HEK293T (cell line): ENCODE measurements at regions not wholly inside any gene's neighbourhood (a gene's known extent, or its start where the extent isn't known, plus 50 kb on each side); places are given as distances from the start of the nearest gene placed in this dataset.

Source experiments
- CTCF ChIA-PET: fragments of 350-600 bp; formaldehyde crosslinking; extraction: SDS; loops from one replicate; lab custom pipeline; 2021; ENCODE audit warnings: antibody characterized with exemption, inconsistent platforms; lab: Yijun Ruan, JAX
- POLR2A ChIA-PET: fragments of 350-600 bp; formaldehyde crosslinking; extraction: SDS; loops from one replicate; lab custom pipeline; 2020; ENCODE audit warnings: antibody characterized with exemption, inconsistent platforms; lab: Yijun Ruan, JAX
- DNase-seq: peaks from one replicate; pipeline ENCODE4 v3.0.0; 2012; ENCODE audit warnings: mixed read lengths; ENCODE audit errors: extremely low spot score
- ARNT ChIP-seq: fragments of 450-650 bp; IDR thresholded peaks from 2 replicates; pipeline ENCODE4 v1.6.1; 2017; ENCODE audit warnings: mild to moderate bottlenecking
- BHLHE40 ChIP-seq: fragments of 450-650 bp; IDR thresholded peaks from 2 replicates; pipeline ENCODE4 v1.6.1; 2016; ENCODE audit warnings: mild to moderate bottlenecking, moderate library complexity, borderline replicate concordance
- CTBP1 ChIP-seq: fragments of 450-650 bp; IDR thresholded peaks from 2 replicates; pipeline ENCODE4 v1.6.1; 2016; ENCODE audit warnings: borderline replicate concordance
- ELF4 ChIP-seq: fragments of 450-650 bp; IDR thresholded peaks from 2 replicates; pipeline ENCODE4 v1.6.1; 2017; ENCODE audit warnings: antibody characterized with exemption
- FOXA1 ChIP-seq: fragments of 450-650 bp; IDR thresholded peaks from 2 replicates; pipeline ENCODE4 v1.6.1; 2016; ENCODE audit warnings: mild to moderate bottlenecking
- FOXK2 ChIP-seq: fragments of 450-650 bp; IDR thresholded peaks from 2 replicates; pipeline ENCODE4 v1.6.1; 2016; ENCODE audit warnings: mild to moderate bottlenecking
- FOXM1 ChIP-seq: fragments of 450-650 bp; IDR thresholded peaks from 2 replicates; pipeline ENCODE4 v1.6.1; 2017; ENCODE audit warnings: mild to moderate bottlenecking, borderline replicate concordance
- HDGF ChIP-seq: fragments of 450-650 bp; IDR thresholded peaks from 2 replicates; pipeline ENCODE4 v1.6.1; 2017; ENCODE audit warnings: antibody characterized with exemption, borderline replicate concordance
- L3MBTL2 ChIP-seq: fragments of 450-650 bp; conservative IDR thresholded peaks from 2 replicates; pipeline ENCODE4 v1.6.1; 2016; ENCODE audit warnings: mild to moderate bottlenecking
- LEF1 ChIP-seq: fragments of 450-650 bp; IDR thresholded peaks from 2 replicates; pipeline ENCODE4 v1.6.1; 2017; ENCODE audit warnings: mild to moderate bottlenecking, borderline replicate concordance
- NFRKB ChIP-seq: fragments of 450-650 bp; IDR thresholded peaks from 2 replicates; pipeline ENCODE4 v1.6.1; 2016; ENCODE audit warnings: mild to moderate bottlenecking, moderate library complexity
- PKNOX1 ChIP-seq: fragments of 450-650 bp; IDR thresholded peaks from 2 replicates; pipeline ENCODE4 v1.6.1; 2016
- SP1 ChIP-seq: fragments of 450-650 bp; IDR thresholded peaks from 2 replicates; pipeline ENCODE4 v1.6.1; 2017
- SUZ12 ChIP-seq: fragments of 450-650 bp; IDR thresholded peaks from 2 replicates; pipeline ENCODE4 v1.6.1; 2016; ENCODE audit warnings: mild to moderate bottlenecking
- TARDBP ChIP-seq: fragments of 450-650 bp; IDR thresholded peaks from 2 replicates; pipeline ENCODE4 v1.6.1; 2016
- ZNF384 ChIP-seq: fragments of 450-650 bp; IDR thresholded peaks from 2 replicates; pipeline ENCODE4 v1.6.1; 2016

- TF ChIP-seq TARDBP (no peak), BHLHE40 (no peak), CTBP1 (no peak), FOXM1 (no peak), SP1 (no peak), L3MBTL2 (no peak)
- POLR2A ChIA-PET: no interaction called here
- CTCF ChIA-PET: interaction anchor here (0.7 kb wide), 1 partner anchor 398 kb away, joined by 4 read pairs; no protein-coding TSS in a partner anchor
- no peak for DNase-seq
Observed at GRCh38 chr21:35202431-35202830, 153.3 kb upstream of the RUNX1 start.

- TF ChIP-seq ELF4 (no peak), TARDBP (no peak), FOXA1 (no peak)
Observed at GRCh38 chr21:35201799-35202198, 152.7 kb upstream of the RUNX1 start.

GRCh38 chr21:35201288-35201687 is 152.2 kb upstream of the RUNX1 start:
- ChIA-PET POLR2A (no interaction called here), CTCF (no interaction called here)
- TF ChIP-seq BHLHE40 (no peak), L3MBTL2 (no peak), ZNF384 (no peak), SUZ12 (no peak), TARDBP (no peak), FOXM1 (no peak), CTBP1 (no peak), PKNOX1 (no peak), ARNT (no peak), FOXK2 (no peak), HDGF (no peak), LEF1 (no peak), SP1 (no peak), NFRKB (no peak), ELF4 (no peak), FOXA1 (no peak)
- DNase-seq: no peak

More at GRCh38 chr21:35201799-35202198, 152.7 kb upstream of the RUNX1 start:
- no peak for DNase-seq
- ChIA-PET POLR2A (no interaction called here), CTCF (interaction anchor here (0.7 kb wide), 1 partner anchor 398 kb away, joined by 4 read pairs; no protein-coding TSS in a partner anchor)

- CTCF ChIA-PET: no interaction called here
- TF ChIP-seq PKNOX1: no peak
- no peak for TF ChIP-seq SUZ12
- no peak for TF ChIP-seq SP1
- TF ChIP-seq CTBP1: no peak
- no peak for TF ChIP-seq TARDBP
- TF ChIP-seq ARNT: no peak
- no peak for TF ChIP-seq FOXA1
- TF ChIP-seq L3MBTL2: no peak
- no peak for TF ChIP-seq BHLHE40
- TF ChIP-seq ZNF384: no peak
- no peak for TF ChIP-seq ELF4
- DNase-seq: no peak
- POLR2A ChIA-PET: no interaction called here
Observed at GRCh38 chr21:35199733-35200015, 150.6 kb upstream of the RUNX1 start.

GRCh38 chr21:35198982-35199732 is 150.1 kb upstream of the RUNX1 start:
- CTCF ChIA-PET: no interaction called here
- no peak for TF ChIP-seq NFRKB
- TF ChIP-seq FOXM1: no peak
- TF ChIP-seq LEF1: no peak
- no peak for TF ChIP-seq TARDBP
- TF ChIP-seq FOXK2: no peak
- no peak for TF ChIP-seq ZNF384
- TF ChIP-seq ELF4: no peak
- no peak for TF ChIP-seq PKNOX1
- no peak for TF ChIP-seq L3MBTL2
- no peak for TF ChIP-seq BHLHE40
- TF ChIP-seq CTBP1: no peak
- TF ChIP-seq SP1: no peak
- no peak for DNase-seq
- POLR2A ChIA-PET: no interaction called here

- CTCF ChIA-PET: no interaction called here
- POLR2A ChIA-PET: no interaction called here
- TF ChIP-seq ARNT: no peak
- no peak for TF ChIP-seq PKNOX1
- TF ChIP-seq SUZ12: no peak
- no peak for TF ChIP-seq BHLHE40
- no peak for TF ChIP-seq SP1
- TF ChIP-seq TARDBP: no peak
- TF ChIP-seq HDGF: no peak
- no peak for TF ChIP-seq FOXA1
- TF ChIP-seq ELF4: no peak
- TF ChIP-seq NFRKB: no peak
- TF ChIP-seq L3MBTL2: no peak
- no peak for TF ChIP-seq ZNF384
- TF ChIP-seq LEF1: no peak
- no peak for TF ChIP-seq FOXK2
- no peak for TF ChIP-seq CTBP1
- no peak for DNase-seq
Observed at GRCh38 chr21:35198565-35198964, 149.5 kb upstream of the RUNX1 start.
